A549 (cell line): ENCODE measurements at regions not wholly inside any gene's neighbourhood (a gene's known extent, or its start where the extent isn't known, plus 50 kb on each side); places are given as distances from the start of the nearest gene placed in this dataset.

Source experiments
- BHLHE40 ChIP-seq: IDR thresholded peaks from 2 replicates; pipeline ENCODE4 v1.6.1; 2012; ENCODE audit warnings: low read depth, low read length, inconsistent platforms
- CTCF ChIP-seq: fragments of >200 bp; sonication (Bioruptor Twin); formaldehyde crosslinking; IDR thresholded peaks from 3 replicates; pipeline ENCODE4 v1.5.1; 2016
- E2F6 ChIP-seq: IDR thresholded peaks from 2 replicates; pipeline ENCODE4 v1.6.1; 2012; ENCODE audit warnings: low read depth, borderline replicate concordance
- GATA3 ChIP-seq: IDR thresholded peaks from 2 replicates; pipeline ENCODE4 v1.6.1; 2012; ENCODE audit warnings: borderline replicate concordance
- MAFK ChIP-seq: fragments of 450-650 bp; IDR thresholded peaks from 2 replicates; pipeline ENCODE4 v1.6.1; 2014; ENCODE audit not compliant: partially characterized antibody
- MYC ChIP-seq: IDR thresholded peaks from 2 replicates; pipeline ENCODE4 v1.6.1; 2012; ENCODE audit warnings: mild to moderate bottlenecking, inconsistent platforms, low read length, improper control_type of control experiment, borderline replicate concordance
- POLR2A ChIP-seq: IDR thresholded peaks from 2 replicates; pipeline ENCODE4 v1.6.1; 2012; ENCODE audit warnings: mild to moderate bottlenecking, low read length
- RAD21 ChIP-seq, 2 experiments: fragments of >200 bp in 1 of 2; sonication (Bioruptor Twin) in 1 of 2; formaldehyde crosslinking in 1 of 2; IDR thresholded peaks in 1 of 2; conservative IDR thresholded peaks in 1 of 2; 2 replicates in 1 of 2; 3 replicates in 1 of 2; pipeline ENCODE4 v1.6.1; 2012 to 2018; ENCODE audit warnings: inconsistent platforms in 1 of 2
- REST ChIP-seq: fragments of 200-600 bp; sonication (generic); IDR thresholded peaks from 2 replicates; pipeline ENCODE4 v1.6.1; 2016; ENCODE audit warnings: antibody characterized with exemption, mild to moderate bottlenecking, moderate library complexity
- SMC3 ChIP-seq: fragments of >200 bp; sonication (Bioruptor Twin); formaldehyde crosslinking; IDR thresholded peaks from 3 replicates; pipeline ENCODE4 v1.6.1; 2018; ENCODE audit warnings: inconsistent platforms
- ZC3H11A ChIP-seq: fragments of 450-650 bp; IDR thresholded peaks from 2 replicates; pipeline ENCODE4 v1.6.1; 2014; ENCODE audit warnings: antibody characterized with exemption, mild to moderate bottlenecking

- no peak for TF ChIP-seq CTCF
- no peak for TF ChIP-seq E2F6
- no peak for TF ChIP-seq POLR2A
- no peak for TF ChIP-seq MAFK
- TF ChIP-seq SMC3, result no peak
- TF ChIP-seq REST, result no peak
- TF ChIP-seq RAD21 (conservative IDR thresholded peaks at IDR 0.05 in 1 of 2, IDR thresholded peaks at IDR 0.05 in 1 of 2), result no peak
- no peak for TF ChIP-seq BHLHE40
- TF ChIP-seq ZC3H11A, result no peak
- TF ChIP-seq GATA3, result no peak
- no peak for TF ChIP-seq MYC
These were observed 316.8 kb downstream of the CWC27 start for GRCh38 chr5:65085516-65085850.
